Stimulated activated naive B cell treated with anti-CD40 and anti-IgM and Interleukin-4, amounts not matched to agents 10 μg/mL and 1 μg/mL and 100 μg/mL, for 72 hours (primary cell): ENCODE measurements at regions not wholly inside any gene's neighbourhood (a gene's known extent, or its start where the extent isn't known, plus 50 kb on each side); places are given as distances from the start of the nearest gene placed in this dataset.

ENCODE experiments used
- ATAC-seq, 2 donors: fragments of 150-1000 bp; cut with Tn5 transposase; replicated peaks; 2 replicates each; pipeline ENCODE4 v1.10.0; 2021; ENCODE audit warnings: moderate library complexity in 1 of 2
- DNase-seq: peaks from one replicate; pipeline ENCODE4 v3.0.0; 2021
- H3K27ac Mint-ChIP-seq: one replicate; pipeline ENCODE4 v1.8.0; 2022; ENCODE audit warnings: mild to moderate bottlenecking, mixed read lengths
- H3K27me3 Mint-ChIP-seq, 2 donors: one replicate each; pipeline ENCODE4 v1.8.0; 2022; ENCODE audit warnings: mixed read lengths in 2 of 2
- H3K36me3 Mint-ChIP-seq, 2 donors: one replicate each; pipeline ENCODE4 v1.8.0; 2022; ENCODE audit warnings: mixed read lengths in 2 of 2, mild to moderate bottlenecking in 1 of 2
- H3K4me1 Mint-ChIP-seq, 2 donors: one replicate each; pipeline ENCODE4 v1.8.0; 2022; ENCODE audit warnings: mixed read lengths in 2 of 2, mild to moderate bottlenecking in 1 of 2
- H3K4me3 Mint-ChIP-seq, 2 donors: one replicate each; pipeline ENCODE4 v1.8.0; 2022; ENCODE audit warnings: mild to moderate bottlenecking in 2 of 2, mixed read lengths in 2 of 2, moderate library complexity in 1 of 2
- H3K9me3 Mint-ChIP-seq, 2 donors: one replicate each; pipeline ENCODE4 v1.8.0; 2022; ENCODE audit warnings: mixed read lengths in 2 of 2, mild to moderate bottlenecking in 1 of 2

DNA sequence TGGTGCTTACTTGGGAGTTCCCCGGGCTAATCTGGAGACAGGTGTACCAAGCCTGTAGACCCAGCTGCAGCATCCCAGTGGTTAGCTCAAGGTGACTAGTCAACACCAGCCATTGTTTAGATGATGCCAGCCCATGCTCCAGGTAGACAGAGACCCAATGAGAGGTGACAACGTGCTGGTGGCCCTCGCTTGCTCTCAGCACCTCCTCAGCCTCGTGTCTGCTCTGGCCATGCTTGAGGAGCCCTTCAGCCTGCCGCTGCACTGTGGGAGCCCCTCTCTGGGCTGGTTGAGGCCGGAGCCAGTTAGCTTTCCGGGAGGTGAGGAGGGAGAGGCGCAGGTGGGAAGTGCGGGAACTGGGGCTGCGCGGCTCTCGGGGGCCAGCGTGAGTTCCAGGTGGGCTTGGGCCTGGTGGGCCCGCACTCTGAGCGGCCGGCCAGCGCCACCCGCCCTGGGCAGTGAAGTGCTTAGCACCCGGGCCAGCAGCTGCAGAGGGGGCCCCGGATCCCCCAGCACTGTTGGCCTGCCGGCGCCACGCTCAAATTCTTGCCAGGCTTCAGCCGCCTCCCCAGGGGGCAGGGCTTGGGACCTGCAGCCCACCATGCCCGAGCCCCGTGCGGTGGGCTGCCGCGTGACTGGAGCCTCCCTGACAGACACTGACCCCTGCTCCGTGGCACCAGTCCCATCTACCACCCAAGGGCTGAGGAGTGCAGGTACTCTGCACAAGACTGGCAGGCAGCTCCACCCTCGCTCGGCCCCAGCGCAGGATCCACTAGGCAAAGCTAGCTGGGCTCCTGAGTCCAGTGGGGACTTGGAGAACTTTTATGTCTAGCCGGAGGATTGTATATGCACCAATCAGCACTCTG, 85.9 kb upstream of the VSTM2B start:
- H3K9me3 Mint-ChIP-seq: peaks cover 7 to 18% of the 10 kb centered on the region in 2 donors
- no peak overlapping the region for H3K4me3 Mint-ChIP-seq
- H3K36me3 Mint-ChIP-seq: no peaks in the 10 kb centered on the region

GRCh38 chr19:29442094-29442493, 83.7 kb upstream of the VSTM2B start:
- DNase-seq (no peak), ATAC-seq (no peak)
- Mint-ChIP-seq H3K4me3 (no peak overlapping the region), H3K27ac (no peak overlapping the region), H3K27me3 (peaks cover 0 to 3% of the 10 kb centered on the region in 2 donors), H3K9me3 (peaks cover 7 to 16% of the 10 kb centered on the region in 2 donors), H3K36me3 (no peaks in the 10 kb centered on the region), H3K4me1 (no peaks in the 10 kb centered on the region)

More for the DNA sequence above, 85.9 kb upstream of the VSTM2B start:
- ATAC-seq (no peak), DNase-seq (no peak)
- no peaks in the 10 kb centered on the region for H3K4me1 Mint-ChIP-seq
- no peak overlapping the region for H3K27ac Mint-ChIP-seq
- no peaks in the 10 kb centered on the region for H3K27me3 Mint-ChIP-seq

DNA sequence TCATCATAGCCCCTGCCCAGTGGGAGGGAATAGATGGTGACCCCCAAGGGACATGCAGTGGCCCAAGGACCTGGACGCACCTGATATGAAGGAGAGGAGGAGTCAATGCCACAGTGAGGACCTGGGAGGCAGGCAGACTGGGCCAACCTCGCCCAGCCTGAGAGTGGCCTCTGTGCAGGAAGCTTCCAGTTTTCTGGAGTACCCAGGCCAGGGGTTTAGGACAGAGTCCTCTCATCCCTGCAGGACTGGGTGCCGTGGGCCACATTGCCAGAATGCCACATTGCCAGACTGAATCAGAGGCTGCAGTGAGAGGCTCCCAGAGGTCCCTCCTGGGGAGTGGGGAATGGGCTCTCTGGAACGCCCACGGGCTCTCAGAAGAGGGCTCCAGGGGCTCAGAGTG, 82.9 kb upstream of the VSTM2B start:
- H3K4me3 Mint-ChIP-seq: no peak overlapping the region
- ATAC-seq (no peak), DNase-seq (no peak)
- H3K27ac Mint-ChIP-seq: no peak overlapping the region
- no peaks in the 10 kb centered on the region for H3K36me3 Mint-ChIP-seq
- peaks cover 0 to 3% of the 10 kb centered on the region in 2 donors for H3K27me3 Mint-ChIP-seq
- H3K4me1 Mint-ChIP-seq: no peaks in the 10 kb centered on the region
- H3K9me3 Mint-ChIP-seq: peaks cover 7 to 12% of the 10 kb centered on the region in 2 donors

- Mint-ChIP-seq H3K9me3 (peaks cover 6 to 9% of the 10 kb centered on the region in 2 donors), H3K27me3 (peaks cover 0 to 3% of the 10 kb centered on the region in 2 donors)
- ATAC-seq: no peak
These were observed 80.5 kb upstream of the VSTM2B start for GRCh38 chr19:29445246-29445645.

GRCh38 chr19:29446361-29446760, 79.4 kb upstream of the VSTM2B start:
- Mint-ChIP-seq H3K9me3 (peaks cover 0 to 3% of the 10 kb centered on the region in 2 donors), H3K36me3 (no peaks in the 10 kb centered on the region), H3K27me3 (peaks cover 0 to 3% of the 10 kb centered on the region in 2 donors), H3K4me3 (no peak overlapping the region), H3K27ac (no peak overlapping the region), H3K4me1 (no peaks in the 10 kb centered on the region)
- ATAC-seq (no peak), DNase-seq (no peak)

More at GRCh38 chr19:29445246-29445645, 80.5 kb upstream of the VSTM2B start:
- Mint-ChIP-seq H3K36me3 (no peaks in the 10 kb centered on the region), H3K27ac (no peak overlapping the region), H3K4me1 (no peaks in the 10 kb centered on the region), H3K4me3 (no peak overlapping the region)
- DNase-seq: no peak

DNA sequence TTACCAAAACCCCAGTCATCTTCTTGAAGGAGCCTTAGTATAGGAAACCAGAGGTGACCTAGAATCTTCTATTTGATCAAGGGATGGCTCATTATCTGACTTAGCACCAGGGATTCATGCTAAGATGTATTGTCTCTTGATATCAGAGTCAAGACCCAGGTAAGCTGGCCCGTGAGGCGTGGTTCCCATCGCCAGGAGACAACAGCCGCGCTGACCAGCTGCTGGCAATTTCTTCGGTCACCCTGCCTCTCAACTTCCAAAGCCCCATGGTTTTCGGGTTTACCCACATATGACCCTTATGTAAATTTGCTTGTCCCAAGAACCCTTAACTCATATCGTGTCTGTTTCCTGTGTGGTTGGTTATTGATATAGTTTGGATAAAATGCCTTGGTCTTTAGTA, 77.7 kb upstream of the VSTM2B start:
- Mint-ChIP-seq H3K9me3 (peaks cover 0 to 3% of the 10 kb centered on the region in 2 donors), H3K36me3 (no peaks in the 10 kb centered on the region), H3K27ac (no peak overlapping the region), H3K4me3 (no peak overlapping the region), H3K27me3 (peaks cover 0 to 3% of the 10 kb centered on the region in 2 donors), H3K4me1 (no peaks in the 10 kb centered on the region)
- ATAC-seq: no peak
- DNase-seq: no peak

DNA sequence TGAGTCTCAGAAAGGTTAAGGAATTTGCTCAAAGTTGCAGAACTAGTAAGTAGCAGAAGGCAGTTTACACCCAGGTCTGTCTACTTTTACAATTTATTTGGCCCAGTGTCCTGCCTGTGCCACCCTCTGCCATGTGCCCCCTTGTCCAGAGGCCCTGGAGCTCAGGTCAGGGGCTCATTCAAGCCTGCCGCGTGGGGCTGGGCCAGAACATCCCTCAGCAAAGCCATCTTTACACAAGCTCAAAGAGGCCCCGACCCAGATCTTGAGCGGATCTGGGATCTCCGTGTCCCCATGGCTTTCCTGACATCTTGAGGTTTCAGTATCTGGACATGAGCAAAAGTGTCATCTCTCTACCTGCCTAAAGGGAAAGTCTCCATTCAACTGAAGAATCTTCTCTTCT, 76.4 kb upstream of the VSTM2B start:
- H3K4me3 Mint-ChIP-seq: no peak overlapping the region
- H3K9me3 Mint-ChIP-seq: no peaks in the 10 kb centered on the region
- no peak overlapping the region for H3K27ac Mint-ChIP-seq
- H3K36me3 Mint-ChIP-seq: no peaks in the 10 kb centered on the region
- no peaks in the 10 kb centered on the region for H3K4me1 Mint-ChIP-seq
- ATAC-seq (no peak), DNase-seq (no peak)
- H3K27me3 Mint-ChIP-seq: peaks cover 0 to 3% of the 10 kb centered on the region in 2 donors

DNA sequence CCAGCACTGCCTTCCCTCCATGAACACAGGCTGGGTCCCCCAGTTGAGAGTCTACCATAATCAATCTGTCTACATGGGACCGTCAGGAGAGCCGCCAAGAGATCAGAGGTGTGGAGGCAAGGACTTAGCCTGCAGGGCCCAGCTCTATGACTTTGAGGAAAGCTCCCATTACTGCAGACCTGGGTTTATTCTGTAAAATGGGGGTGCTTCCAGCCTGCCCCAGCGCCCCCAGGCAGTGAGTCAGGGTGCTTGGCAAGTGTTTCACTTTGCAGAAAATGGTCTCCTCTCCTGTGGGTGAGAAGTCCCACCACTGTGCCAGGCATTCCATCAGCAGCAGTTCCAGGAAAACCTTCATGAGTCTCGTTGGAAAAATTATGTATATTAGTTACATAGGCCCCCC, 75.5 kb upstream of the VSTM2B start:
- ATAC-seq (no peak), DNase-seq (no peak)
- Mint-ChIP-seq H3K9me3 (no peaks in the 10 kb centered on the region), H3K36me3 (no peaks in the 10 kb centered on the region), H3K27ac (no peak overlapping the region), H3K27me3 (peaks cover 0 to 3% of the 10 kb centered on the region in 2 donors), H3K4me1 (no peaks in the 10 kb centered on the region), H3K4me3 (no peak overlapping the region)

DNA sequence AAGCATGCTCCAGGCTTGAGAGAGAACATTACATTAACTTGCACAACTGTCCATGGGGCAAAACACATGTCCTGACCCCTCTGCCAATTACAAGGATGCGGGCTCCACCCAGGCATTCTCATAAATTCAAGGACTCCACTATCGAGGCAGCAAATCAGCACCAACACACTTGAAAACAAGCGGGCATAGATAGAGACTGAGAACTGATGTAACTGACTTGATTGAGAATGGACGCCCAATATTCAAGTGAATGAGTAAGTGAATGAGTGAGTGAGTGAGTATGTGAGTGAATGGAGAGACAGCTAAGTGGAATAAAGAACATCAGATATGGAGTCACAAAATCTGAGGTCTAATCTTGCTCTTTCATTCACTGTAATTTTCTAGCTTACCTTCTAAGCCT, 75.0 kb upstream of the VSTM2B start:
- H3K9me3 Mint-ChIP-seq: no peaks in the 10 kb centered on the region
- H3K36me3 Mint-ChIP-seq: no peaks in the 10 kb centered on the region
- no peak overlapping the region for H3K4me3 Mint-ChIP-seq
- no peak for ATAC-seq
- H3K27ac Mint-ChIP-seq: no peak overlapping the region
- no peaks in the 10 kb centered on the region for H3K4me1 Mint-ChIP-seq
- peaks cover 0 to 3% of the 10 kb centered on the region in 2 donors for H3K27me3 Mint-ChIP-seq
- DNase-seq: no peak

DNA sequence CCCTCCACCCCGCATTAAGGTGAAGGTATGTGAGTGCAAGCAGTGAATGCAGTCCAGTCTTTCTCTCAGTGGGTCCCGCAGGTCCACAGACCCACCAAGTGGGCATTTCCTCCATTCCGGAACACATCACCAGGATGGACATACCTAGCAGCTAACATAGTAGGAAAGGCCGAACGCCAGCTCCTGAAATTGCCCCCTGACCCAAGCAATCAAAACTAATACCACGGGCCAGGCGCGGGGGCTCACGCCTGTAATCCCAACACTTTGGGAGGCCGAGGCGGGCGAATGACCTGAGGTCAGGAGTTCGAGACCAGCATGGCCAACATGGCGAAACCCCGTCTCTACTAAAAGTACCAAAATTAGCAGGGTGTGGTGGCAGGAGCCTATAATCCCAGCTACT, 71.7 kb upstream of the VSTM2B start:
- peaks cover 0 to 3% of the 10 kb centered on the region in 2 donors for H3K36me3 Mint-ChIP-seq
- ATAC-seq (no peak), DNase-seq (no peak)
- H3K4me3 Mint-ChIP-seq: no peak overlapping the region
- no peaks in the 10 kb centered on the region for H3K4me1 Mint-ChIP-seq
- H3K9me3 Mint-ChIP-seq: peaks cover 16 to 20% of the 10 kb centered on the region in 2 donors
- H3K27ac Mint-ChIP-seq: no peak overlapping the region
- H3K27me3 Mint-ChIP-seq: no peaks in the 10 kb centered on the region

GRCh38 chr19:29457413-29457812, 68.4 kb upstream of the VSTM2B start:
- no peaks in the 10 kb centered on the region for H3K27me3 Mint-ChIP-seq
- ATAC-seq (no peak), DNase-seq (no peak)
- H3K27ac Mint-ChIP-seq: no peak overlapping the region
- H3K4me3 Mint-ChIP-seq: no peak overlapping the region
- H3K36me3 Mint-ChIP-seq: peaks cover 0 to 3% of the 10 kb centered on the region in 2 donors
- H3K4me1 Mint-ChIP-seq: no peaks in the 10 kb centered on the region
- peaks cover 16 to 20% of the 10 kb centered on the region in 2 donors for H3K9me3 Mint-ChIP-seq

GRCh38 chr19:29467824-29468401, 57.9 kb upstream of the VSTM2B start:
- Mint-ChIP-seq H3K4me3 (no peak overlapping the region), H3K4me1 (no peaks in the 10 kb centered on the region), H3K9me3 (peaks cover 3 to 8% of the 10 kb centered on the region in 2 donors), H3K27me3 (peaks cover 2 to 5% of the 10 kb centered on the region in 2 donors), H3K27ac (no peak overlapping the region), H3K36me3 (peaks cover 0 to 3% of the 10 kb centered on the region in 2 donors)
- no peak for DNase-seq
- ATAC-seq: no peak

DNA sequence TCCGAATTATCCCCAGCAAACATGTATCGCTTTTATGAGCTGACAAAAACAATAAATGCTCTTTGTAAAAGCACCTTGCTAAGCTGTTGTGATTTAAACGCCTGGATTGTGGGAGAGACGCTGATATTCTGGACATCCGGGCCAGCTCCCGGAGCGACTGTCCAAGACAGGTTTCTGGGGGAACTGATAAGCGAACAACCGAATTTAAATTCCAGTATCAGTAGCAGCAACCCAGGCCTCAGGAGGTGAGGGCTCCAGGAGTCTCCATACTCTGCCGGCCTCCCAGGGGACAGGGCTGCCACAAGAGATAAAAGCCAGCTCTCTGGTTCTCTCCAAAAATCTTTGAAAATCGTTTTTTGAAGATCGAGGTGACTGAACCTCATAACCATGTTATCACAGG, 50.3 kb upstream of the VSTM2B start:
- Mint-ChIP-seq H3K27me3 (peaks cover 7 to 25% of the 10 kb centered on the region in 2 donors), H3K4me1 (no peaks in the 10 kb centered on the region), H3K36me3 (no peaks in the 10 kb centered on the region), H3K4me3 (no peak overlapping the region), H3K9me3 (peaks cover 6 to 8% of the 10 kb centered on the region in 2 donors), H3K27ac (no peak overlapping the region)
- DNase-seq (no peak), ATAC-seq (no peak)
